Endothelial cell of umbilical vein (primary cell): ENCODE measurements at regions not wholly inside any gene's neighbourhood (a gene's known extent, or its start where the extent isn't known, plus 50 kb on each side); places are given as distances from the start of the nearest gene placed in this dataset.

Source experiments
- BruUV-seq: library from RNA; stranded (reverse); fragments of 400-500 nt; replicated peaks from 2 replicates; lab custom pipeline; 2021; lab: Mats Ljungman, UMichigan
- CTCF ChIA-PET: fragments of 300-600, 350-600 bp; sonication (Branson Sonifier 250); formaldehyde crosslinking; loops from one replicate; lab custom pipeline; 2021; ENCODE audit warnings: antibody characterized with exemption, inconsistent platforms; lab: Charles Lee
- POLR2A ChIA-PET: fragments of 300-600, 350-600 bp; sonication (Branson Sonifier 250); formaldehyde crosslinking; loops from one replicate; lab custom pipeline; 2021; ENCODE audit warnings: antibody characterized with exemption, inconsistent platforms; lab: Charles Lee
- DNase-seq: peaks from one replicate; pipeline ENCODE4 v3.0.0-alpha.2; 2011; ENCODE audit warnings: low read depth, low spot score
- FAIRE-seq: peaks from 2 replicates; lab custom pipeline; 2011; peaks lifted over from hg19 to GRCh38; lab: Jason Lieb, UNC
- H2AFZ ChIP-seq: 2 replicates; pipeline ENCODE4 v1.6.0; 2012; ENCODE audit warnings: low read depth, low read length, control low read depth, inconsistent platforms
- H3K27ac ChIP-seq: 2 replicates; pipeline ENCODE4 v1.5.1; 2011; ENCODE audit warnings: low read depth, mild to moderate bottlenecking, control low read depth, low read length, moderate library complexity; ENCODE audit not compliant: insufficient read depth
- H3K27me3 ChIP-seq, 2 experiments: 2 replicates each; pipeline versions ENCODE4 v1.6.0 to v1.6.1; 2011; ENCODE audit warnings: low read length in 2 of 2, mixed read lengths in 1 of 2; ENCODE audit not compliant: control insufficient read depth in 2 of 2, insufficient read depth in 2 of 2
- H3K36me3 ChIP-seq, 2 experiments: 2 replicates in 1 of 2; 3 replicates in 1 of 2; pipeline ENCODE4 v1.5.1; 2011; ENCODE audit warnings: low read length in 2 of 2, mild to moderate bottlenecking in 1 of 2, moderate library complexity in 1 of 2; ENCODE audit not compliant: control insufficient read depth in 2 of 2, insufficient read depth in 2 of 2; ENCODE audit errors: extremely low read depth in 1 of 2
- H3K4me1 ChIP-seq: 3 replicates; pipeline ENCODE4 v1.5.1; 2011; ENCODE audit warnings: mild to moderate bottlenecking, low read length; ENCODE audit not compliant: control insufficient read depth, insufficient read depth; ENCODE audit errors: extremely low read depth
- H3K4me2 ChIP-seq: 2 replicates; pipeline ENCODE4 v1.6.1; 2011; ENCODE audit warnings: low read length, control low read depth, mixed read lengths; ENCODE audit not compliant: insufficient read depth
- H3K4me3 ChIP-seq, 3 experiments: fragments of 200-600 bp in 1 of 3; sonication (generic), shearing (Covaris generic) in 1 of 3; replicated peaks in 1 of 3; 2 replicates each; pipeline ENCODE4 v1.5.1; 2011 to 2016; ENCODE audit warnings: control low read depth in 3 of 3, low read length in 3 of 3, mild to moderate bottlenecking in 2 of 3, inconsistent platforms in 1 of 3, low read depth in 1 of 3, moderate library complexity in 1 of 3; ENCODE audit not compliant: insufficient read depth in 1 of 3
- H3K79me2 ChIP-seq: 2 replicates; pipeline ENCODE4 v1.6.0; 2012; ENCODE audit warnings: low read length, inconsistent platforms; ENCODE audit not compliant: control insufficient read depth, insufficient read depth
- H3K9ac ChIP-seq: replicated peaks from 2 replicates; pipeline ENCODE3; 2011; ENCODE audit warnings: low read length, control low read depth; ENCODE audit not compliant: insufficient read depth; ENCODE audit errors: extremely low read depth
- H3K9me1 ChIP-seq: replicated peaks from 3 replicates; pipeline ENCODE4 v1.6.0; 2011; ENCODE audit warnings: mild to moderate bottlenecking, low read length; ENCODE audit not compliant: control insufficient read depth, insufficient read depth; ENCODE audit errors: extremely low read depth
- H3K9me3 ChIP-seq: replicated peaks from 2 replicates; pipeline ENCODE4 v1.5.1; 2012; ENCODE audit warnings: low read length, inconsistent platforms; ENCODE audit not compliant: control insufficient read depth, insufficient read depth
- H4K20me1 ChIP-seq: replicated peaks from 2 replicates; pipeline ENCODE3; 2011; ENCODE audit warnings: mild to moderate bottlenecking, low read length; ENCODE audit not compliant: control insufficient read depth, insufficient read depth; ENCODE audit errors: extremely low read depth
- CTCF ChIP-seq, 2 donors: IDR thresholded peaks; 1 replicate in 1 of 2; 2 replicates in 1 of 2; pipeline ENCODE4 v1.5.1; 2011; ENCODE audit warnings: low read length in 2 of 2, mild to moderate bottlenecking in 2 of 2, moderate library complexity in 2 of 2, control low read depth in 1 of 2, inconsistent platforms in 1 of 2, low read depth in 1 of 2; ENCODE audit not compliant: insufficient read depth in 1 of 2; ENCODE audit errors: extremely low read depth in 1 of 2
- EZH2 ChIP-seq: IDR thresholded peaks from 2 replicates; pipeline ENCODE4 v1.6.1; 2012; ENCODE audit warnings: borderline replicate concordance, low read depth, mild to moderate bottlenecking, moderate library complexity, low read length, inconsistent platforms; ENCODE audit not compliant: severe bottlenecking
- FOS ChIP-seq: IDR thresholded peaks from 2 replicates; pipeline ENCODE4 v1.6.1; 2011; ENCODE audit warnings: mild to moderate bottlenecking, low read length, moderate library complexity, borderline replicate concordance; ENCODE audit not compliant: insufficient read depth
- GATA2 ChIP-seq: IDR thresholded peaks from 2 replicates; pipeline ENCODE4 v1.7.0; 2011; ENCODE audit warnings: low read depth, mild to moderate bottlenecking, moderate library complexity, mixed read lengths, low read length; ENCODE audit not compliant: insufficient read length, insufficient read depth
- JUN ChIP-seq: IDR thresholded peaks from 2 replicates; pipeline ENCODE4 v1.6.1; 2011; ENCODE audit warnings: borderline replicate concordance, low read depth; ENCODE audit not compliant: insufficient read length, insufficient read depth
- MAX ChIP-seq: IDR thresholded peaks from 2 replicates; pipeline ENCODE4 v1.6.1; 2011; ENCODE audit not compliant: insufficient read depth, insufficient read length
- MYC ChIP-seq: IDR thresholded peaks from one replicate; pipeline ENCODE4 v1.6.1; 2011; ENCODE audit warnings: mild to moderate bottlenecking, low read depth, low read length
- POLR2A ChIP-seq: IDR thresholded peaks from 2 replicates; pipeline ENCODE4 v1.6.1; 2012; ENCODE audit warnings: low read depth, mild to moderate bottlenecking, control low read depth, low read length
- POLR2AphosphoS5 ChIP-seq: IDR thresholded peaks from 2 replicates; pipeline ENCODE4 v1.6.1; 2012; ENCODE audit warnings: low read depth, mild to moderate bottlenecking, control low read depth, low read length, moderate library complexity; ENCODE audit not compliant: insufficient read depth
- dilution Hi-C: fragments of 300-500 bp; cut with MboI; formaldehyde crosslinking; loops from one replicate; pipeline ENCODE4 v1.15.0; 2019; ENCODE audit warnings: low sequenced_read_pairs; ENCODE audit not compliant: extremely low pct_ligation_motif_present
- intact Hi-C: fragments of 100-400 bp; cut with micrococcal nuclease; formaldehyde crosslinking; loops from one replicate; pipeline ENCODE4 v1.10.0; 2022

GRCh38 chr1:112262316-112262715 is 133.7 kb upstream of the CTTNBP2NL start:
- Histone ChIP-seq H3K4me2 (no peak overlapping the region), H3K9me3 (no peaks in the 10 kb centered on the region), H3K9ac (no peak overlapping the region), H3K27ac (no peak overlapping the region), H3K4me1 (no peaks in the 10 kb centered on the region), H3K4me3 (no peak overlapping the region), H3K9me1 (no peaks in the 10 kb centered on the region), H4K20me1 (no peaks in the 10 kb centered on the region), H2AFZ (no peak overlapping the region), H3K36me3 (no peaks in the 10 kb centered on the region), H3K79me2 (no peaks in the 10 kb centered on the region), H3K27me3 (no peaks in the 10 kb centered on the region)
- ChIA-PET POLR2A (no interaction called here), CTCF (no interaction called here)
- BruUV-seq, result no TSS peak
- intact Hi-C loops (no loop called here), dilution Hi-C loops (no loop called here)
- DNase-seq, result no peak
- TF ChIP-seq EZH2 (no peak), MYC (no peak), GATA2 (no peak), FOS (no peak), POLR2A (no peak), CTCF (IDR thresholded peaks at IDR 0.05; ENCODE audit: extremely low read depth in 1 of 2, insufficient read depth in 1 of 2, low read depth in 1 of 2, low read length in 2 of 2) (no peak), POLR2AphosphoS5 (no peak), JUN (no peak), MAX (no peak)
- FAIRE-seq, result no peak
